ENCODE measurements at regions not wholly inside any gene's neighbourhood (a gene's known extent, or its start where the extent isn't known, plus 50 kb on each side); places are given as distances from the start of the nearest gene placed in this dataset.

DNA sequence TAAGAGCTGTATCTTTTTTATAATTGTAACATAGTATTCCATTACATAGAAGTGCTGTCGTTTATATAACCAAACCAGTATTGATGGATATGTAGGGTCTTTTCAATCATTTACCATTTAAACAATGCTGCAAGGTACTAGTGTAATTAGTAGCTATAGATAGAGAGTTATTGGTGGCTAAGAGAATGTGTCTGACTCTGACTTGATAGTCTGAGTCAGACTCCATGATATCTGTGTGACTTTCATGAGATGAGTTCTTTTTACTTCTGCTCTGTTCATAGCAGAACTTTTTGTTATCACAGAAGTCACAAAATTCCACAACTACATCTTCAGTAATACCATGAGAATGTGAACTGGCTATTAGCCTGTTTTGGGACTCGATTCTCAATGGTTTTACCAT is 150.6 kb downstream of the FHIP1A start:
- TF ChIP-seq EZH2 (IDR thresholded peaks at IDR 0.05; ENCODE audit: borderline replicate concordance, low read length): no peak
- TF ChIP-seq, protein P1, sequence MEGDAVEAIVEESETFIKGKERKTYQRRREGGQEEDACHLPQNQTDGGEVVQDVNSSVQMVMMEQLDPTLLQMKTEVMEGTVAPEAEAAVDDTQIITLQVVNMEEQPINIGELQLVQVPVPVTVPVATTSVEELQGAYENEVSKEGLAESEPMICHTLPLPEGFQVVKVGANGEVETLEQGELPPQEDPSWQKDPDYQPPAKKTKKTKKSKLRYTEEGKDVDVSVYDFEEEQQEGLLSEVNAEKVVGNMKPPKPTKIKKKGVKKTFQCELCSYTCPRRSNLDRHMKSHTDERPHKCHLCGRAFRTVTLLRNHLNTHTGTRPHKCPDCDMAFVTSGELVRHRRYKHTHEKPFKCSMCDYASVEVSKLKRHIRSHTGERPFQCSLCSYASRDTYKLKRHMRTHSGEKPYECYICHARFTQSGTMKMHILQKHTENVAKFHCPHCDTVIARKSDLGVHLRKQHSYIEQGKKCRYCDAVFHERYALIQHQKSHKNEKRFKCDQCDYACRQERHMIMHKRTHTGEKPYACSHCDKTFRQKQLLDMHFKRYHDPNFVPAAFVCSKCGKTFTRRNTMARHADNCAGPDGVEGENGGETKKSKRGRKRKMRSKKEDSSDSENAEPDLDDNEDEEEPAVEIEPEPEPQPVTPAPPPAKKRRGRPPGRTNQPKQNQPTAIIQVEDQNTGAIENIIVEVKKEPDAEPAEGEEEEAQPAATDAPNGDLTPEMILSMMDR (IDR thresholded peaks at IDR 0.05; ENCODE audit: low read length): no peak
